ENCODE measurements at regions not wholly inside any gene's neighbourhood (a gene's known extent, or its start where the extent isn't known, plus 50 kb on each side); places are given as distances from the start of the nearest gene placed in this dataset.
A peak's percentile ranks its signal among the peaks of the same experiment; 100 is the strongest.

DNA sequence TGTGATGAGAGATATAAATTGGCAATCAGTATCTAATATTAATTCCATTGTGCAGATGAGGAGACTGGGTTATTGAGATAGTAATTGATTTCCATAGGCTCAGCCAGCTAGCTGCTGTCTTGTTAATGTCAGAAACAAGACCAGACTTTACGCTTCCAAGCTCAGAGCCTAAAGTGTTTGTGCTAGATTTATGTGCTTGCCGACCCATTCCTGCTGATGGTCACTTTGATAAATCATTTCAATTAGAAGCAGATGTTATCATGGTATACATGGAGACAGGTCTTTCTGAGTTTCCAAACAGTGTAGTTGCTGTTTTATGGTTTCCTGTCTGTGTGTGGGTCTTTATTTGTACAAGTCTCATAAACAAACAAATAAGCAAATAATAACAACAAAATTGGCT, 92.8 kb downstream of the AQP4 start:
- peak; percentile 96 for TF ChIP-seq GATA2 (IDR thresholded peaks at IDR 0.05; ENCODE audit: low read depth, low read length)
- TF ChIP-seq GATA3 (IDR thresholded peaks at IDR 0.05; ENCODE audit: low read depth, low read length), result peak; percentile 98

All from SH-SY5Y (cell line).